Prostate gland (tissue), 2 donors: ENCODE measurements at regions not wholly inside any gene's neighbourhood (a gene's known extent, or its start where the extent isn't known, plus 50 kb on each side); places are given as distances from the start of the nearest gene placed in this dataset.

Experiments
- CTCF ChIP-seq, 4 experiments: fragments of 200-600 bp in 2 of 4; fragments of 450-650 bp in 2 of 4; sonication (generic) in 2 of 4; IDR thresholded peaks; 1 replicate in 3 of 4; 2 replicates in 1 of 4; pipeline ENCODE4 v1.5.1; 2016 to 2019; ENCODE audit warnings: antibody characterized with exemption in 4 of 4, mild to moderate bottlenecking in 2 of 4, moderate library complexity in 2 of 4
- POLR2A ChIP-seq: fragments of 450-650 bp; IDR thresholded peaks from one replicate; pipeline ENCODE4 v1.6.1; 2016; ENCODE audit warnings: antibody characterized with exemption, mild to moderate bottlenecking

GRCh38 chr4:182185491-182185890 lies 57.7 kb upstream of the TENM3 start:
- TF ChIP-seq POLR2A (no peak), CTCF (IDR thresholded peaks at IDR 0.05) (no peak)
